Mononuclear cell (primary cell): ENCODE measurements at regions not wholly inside any gene's neighbourhood (a gene's known extent, or its start where the extent isn't known, plus 50 kb on each side); places are given as distances from the start of the nearest gene placed in this dataset.

Source experiments
- H3K27me3 ChIP-seq: 2 replicates; pipeline ENCODE4 v1.6.0; 2011; ENCODE audit warnings: low read length, control low read depth; ENCODE audit not compliant: insufficient read depth
- H3K4me1 ChIP-seq: 2 replicates; pipeline ENCODE4 v1.5.1; 2011; ENCODE audit warnings: mild to moderate bottlenecking, low read length, control low read depth; ENCODE audit not compliant: insufficient read depth
- H3K4me3 ChIP-seq: 2 replicates; pipeline ENCODE4 v1.5.1; 2011; ENCODE audit warnings: mild to moderate bottlenecking, low read length, moderate library complexity
- H3K9me3 ChIP-seq: 2 replicates; pipeline ENCODE4 v1.5.1; 2011; ENCODE audit warnings: low read depth, mild to moderate bottlenecking, control low read depth, low read length

- no peaks in the 10 kb centered on the region for H3K27me3 ChIP-seq
- H3K4me3 ChIP-seq, result no peak overlapping the region
- H3K4me1 ChIP-seq, result no peaks in the 10 kb centered on the region
- no peaks in the 10 kb centered on the region for H3K9me3 ChIP-seq
Observed at GRCh38 chr1:208637181-208637580, 393.0 kb upstream of the PLXNA2 start.

GRCh38 chr1:208639382-208639781 lies 395.2 kb upstream of the PLXNA2 start:
- no peaks in the 10 kb centered on the region for H3K27me3 ChIP-seq
- no peaks in the 10 kb centered on the region for H3K4me1 ChIP-seq
- no peaks in the 10 kb centered on the region for H3K9me3 ChIP-seq
- no peak overlapping the region for H3K4me3 ChIP-seq

DNA sequence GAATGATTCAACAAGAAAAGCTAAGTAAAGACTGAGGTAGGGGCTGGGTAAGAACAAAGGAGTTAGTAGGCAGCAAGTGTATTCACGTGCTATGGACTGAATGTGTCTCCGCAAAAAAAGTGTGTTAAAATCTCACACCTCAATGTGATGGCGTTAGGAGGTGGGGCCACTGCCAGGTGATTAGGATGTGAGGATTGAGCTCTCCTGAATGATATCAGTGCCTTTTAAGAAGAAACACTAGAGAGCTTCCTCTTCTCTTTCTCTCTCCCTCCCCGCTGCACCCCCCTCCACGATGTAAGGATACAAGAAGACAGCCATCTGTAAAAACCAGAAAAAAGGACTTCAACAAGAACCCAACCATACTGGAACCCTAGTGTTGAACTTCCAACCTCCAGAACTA lies 396.1 kb upstream of the PLXNA2 start:
- Histone ChIP-seq H3K27me3 (no peaks in the 10 kb centered on the region), H3K9me3 (no peaks in the 10 kb centered on the region), H3K4me1 (no peaks in the 10 kb centered on the region), H3K4me3 (no peak overlapping the region)

GRCh38 chr1:208641579-208642280 lies 397.5 kb upstream of the PLXNA2 start:
- H3K9me3 ChIP-seq, result no peaks in the 10 kb centered on the region
- H3K4me3 ChIP-seq, result no peak overlapping the region
- H3K4me1 ChIP-seq, result no peaks in the 10 kb centered on the region

DNA sequence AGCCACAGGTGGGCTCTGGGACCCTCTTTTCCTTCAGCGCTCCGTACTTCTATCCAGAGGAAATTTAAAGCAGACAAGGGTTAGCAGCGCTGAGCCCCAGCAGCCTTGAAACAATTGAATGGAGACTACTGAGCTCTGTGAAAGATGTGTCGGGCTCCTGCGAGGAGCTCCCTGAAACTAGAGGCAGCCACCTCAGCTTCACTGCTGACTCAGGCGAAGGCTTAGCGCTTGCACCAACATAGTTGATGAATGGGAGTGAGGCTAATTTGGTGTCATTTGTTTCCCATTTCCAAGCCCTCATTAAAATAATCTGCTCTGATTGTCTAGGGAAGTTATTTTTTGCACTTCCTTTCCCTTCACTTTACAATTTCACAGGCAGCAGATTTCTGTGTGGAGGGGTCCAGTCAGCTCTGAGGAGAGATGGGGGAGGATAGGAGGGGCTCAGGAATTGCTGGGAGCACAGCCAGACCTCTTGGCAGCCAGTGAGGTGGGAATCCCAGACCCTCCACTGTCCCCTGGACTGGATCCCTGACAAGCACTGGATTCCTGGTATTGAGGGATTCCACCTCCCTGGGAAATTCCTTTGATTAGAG lies 398.9 kb upstream of the PLXNA2 start:
- no peaks in the 10 kb centered on the region for H3K4me1 ChIP-seq
- no peaks in the 10 kb centered on the region for H3K27me3 ChIP-seq

More at GRCh38 chr1:208641579-208642280, 397.5 kb upstream of the PLXNA2 start:
- H3K27me3 ChIP-seq, result no peaks in the 10 kb centered on the region

DNA sequence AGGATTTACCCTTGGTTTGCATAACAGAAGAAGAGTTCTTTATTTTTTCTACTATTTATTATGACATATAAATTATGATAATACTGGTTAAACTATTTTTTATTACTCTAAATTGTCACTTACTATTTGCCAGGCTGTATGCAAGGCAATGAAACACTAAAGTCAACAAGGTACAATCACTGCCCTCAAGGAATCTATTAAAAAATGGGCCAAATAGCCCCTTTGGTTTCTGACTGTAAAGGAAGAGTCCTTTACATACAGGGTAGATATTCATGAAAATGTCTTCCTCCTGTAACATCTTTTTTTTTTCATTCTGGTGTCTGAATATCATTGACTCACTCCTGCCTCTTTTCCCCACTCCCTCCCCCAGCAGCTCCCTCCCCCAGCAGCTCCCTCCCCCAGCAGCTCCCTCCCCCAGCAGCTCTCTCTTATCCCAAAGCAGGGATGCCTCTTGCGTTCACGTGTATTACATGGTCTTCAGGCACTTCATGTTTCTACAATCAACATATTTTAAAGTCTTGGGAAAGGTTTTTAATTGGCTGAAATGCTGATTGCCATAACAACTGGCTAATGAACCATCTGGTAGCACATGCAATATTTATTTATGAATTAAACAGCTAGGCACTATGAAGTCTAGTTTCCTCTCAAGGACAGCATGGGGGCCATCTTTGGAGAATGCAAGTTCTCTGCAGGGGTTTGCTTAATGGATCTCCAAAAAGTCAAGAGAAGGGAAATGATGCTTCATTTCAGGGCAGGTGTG lies 400.4 kb upstream of the PLXNA2 start:
- Histone ChIP-seq H3K4me1 (no peaks in the 10 kb centered on the region), H3K27me3 (peaks cover 3% of the 10 kb centered on the region), H3K4me3 (no peak overlapping the region), H3K9me3 (no peaks in the 10 kb centered on the region)

More for the DNA sequence above, 398.9 kb upstream of the PLXNA2 start:
- Histone ChIP-seq H3K4me3 (no peak overlapping the region), H3K9me3 (no peaks in the 10 kb centered on the region)

- H3K9me3 ChIP-seq, result no peaks in the 10 kb centered on the region
- H3K27me3 ChIP-seq, result peaks cover 8% of the 10 kb centered on the region
- H3K4me3 ChIP-seq, result no peak overlapping the region
- H3K4me1 ChIP-seq, result no peaks in the 10 kb centered on the region
Observed at GRCh38 chr1:208646431-208646830, 402.2 kb upstream of the PLXNA2 start.

DNA sequence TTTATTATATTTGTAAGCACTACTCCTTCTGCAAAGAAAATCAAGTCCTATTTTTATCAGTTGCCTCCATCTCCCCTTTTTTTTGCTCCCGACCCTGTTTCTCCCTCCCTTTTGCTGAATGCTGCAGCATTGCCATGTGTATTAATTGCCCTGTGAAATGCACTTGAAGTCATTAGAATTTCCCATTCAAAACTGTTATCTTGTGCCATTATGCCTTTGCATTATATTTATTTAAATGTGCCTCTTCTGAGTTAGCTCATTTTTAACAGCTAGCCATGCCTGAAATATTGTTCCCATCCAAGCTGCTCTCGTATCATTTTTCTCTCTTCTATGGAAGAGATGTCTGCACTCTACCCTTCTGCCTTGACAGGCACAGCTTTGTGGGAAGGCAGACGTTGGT lies 404.0 kb upstream of the PLXNA2 start:
- peaks cover 8% of the 10 kb centered on the region for H3K27me3 ChIP-seq
- H3K4me1 ChIP-seq, result no peaks in the 10 kb centered on the region
- H3K9me3 ChIP-seq, result no peaks in the 10 kb centered on the region
- no peak overlapping the region for H3K4me3 ChIP-seq

DNA sequence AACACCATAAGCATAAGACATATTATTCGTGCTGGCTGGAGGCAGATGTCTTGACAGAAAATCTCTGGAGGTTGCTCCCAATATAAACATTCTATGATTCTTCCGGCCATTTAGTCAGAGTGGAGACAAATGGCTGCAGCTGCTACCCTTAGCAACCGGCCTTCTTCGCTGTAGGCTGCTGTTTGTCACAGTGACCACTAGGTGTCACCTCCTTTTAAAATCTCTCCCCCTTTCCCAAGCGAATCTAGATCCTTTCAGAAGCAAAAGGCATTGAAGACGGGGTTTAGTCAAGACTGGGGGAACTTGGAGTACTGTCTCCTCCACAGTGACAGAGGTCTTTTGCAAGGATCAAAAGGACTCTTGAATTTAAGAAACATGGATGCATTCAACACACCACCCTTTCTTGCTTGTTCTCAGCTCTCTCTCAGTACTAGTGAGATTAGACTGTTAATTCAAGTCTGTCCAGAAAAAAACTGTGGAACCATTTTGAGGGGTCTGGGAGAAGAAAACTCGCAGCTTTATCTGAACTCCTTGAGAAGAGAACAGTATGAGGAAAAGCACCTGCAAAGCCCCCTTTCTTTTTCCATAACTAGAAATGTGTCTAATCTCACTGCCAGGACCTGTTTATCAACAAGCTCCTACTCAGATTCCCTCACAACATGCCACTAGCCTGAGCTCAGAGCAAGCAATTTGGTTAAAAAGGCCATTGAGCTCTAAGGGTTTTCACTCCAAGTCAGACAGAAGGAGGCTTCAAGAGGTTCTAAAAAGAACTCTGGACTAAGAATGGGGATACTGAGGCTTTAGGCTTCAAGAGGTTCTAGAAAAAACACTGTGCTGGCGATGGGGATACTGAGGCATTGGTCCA lies 408.3 kb upstream of the PLXNA2 start:
- Histone ChIP-seq H3K4me1 (no peaks in the 10 kb centered on the region), H3K27me3 (peaks cover 8% of the 10 kb centered on the region), H3K4me3 (no peak overlapping the region), H3K9me3 (no peaks in the 10 kb centered on the region)

GRCh38 chr1:208653426-208653825 lies 409.2 kb upstream of the PLXNA2 start:
- Histone ChIP-seq H3K9me3 (no peaks in the 10 kb centered on the region), H3K27me3 (peaks cover 7% of the 10 kb centered on the region), H3K4me3 (no peak overlapping the region), H3K4me1 (no peaks in the 10 kb centered on the region)

GRCh38 chr1:208654241-208654640 lies 410.1 kb upstream of the PLXNA2 start:
- Histone ChIP-seq H3K9me3 (no peaks in the 10 kb centered on the region), H3K4me1 (no peaks in the 10 kb centered on the region), H3K4me3 (no peak overlapping the region), H3K27me3 (peaks cover 5% of the 10 kb centered on the region)

DNA sequence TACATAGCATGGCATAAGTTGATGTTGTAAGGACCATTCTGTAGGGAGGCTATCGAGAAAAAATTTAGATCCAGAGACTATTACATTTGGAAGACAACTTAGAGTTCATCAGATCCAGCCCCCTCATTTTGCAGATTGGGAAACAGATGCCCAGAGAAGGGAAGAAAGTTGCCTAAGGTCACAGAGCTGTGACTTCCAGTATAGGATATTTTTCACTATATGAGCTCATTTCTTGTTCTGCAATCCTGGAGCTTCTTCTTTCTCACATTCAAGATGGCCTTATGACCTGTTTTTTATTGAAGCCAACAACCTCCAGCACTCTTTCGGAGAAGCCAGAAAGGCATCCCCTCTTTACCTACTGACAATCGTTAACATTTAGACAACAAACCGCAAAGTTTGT lies 421.8 kb upstream of the PLXNA2 start:
- Histone ChIP-seq H3K4me3 (no peak overlapping the region), H3K9me3 (no peaks in the 10 kb centered on the region), H3K4me1 (no peaks in the 10 kb centered on the region), H3K27me3 (no peaks in the 10 kb centered on the region)

DNA sequence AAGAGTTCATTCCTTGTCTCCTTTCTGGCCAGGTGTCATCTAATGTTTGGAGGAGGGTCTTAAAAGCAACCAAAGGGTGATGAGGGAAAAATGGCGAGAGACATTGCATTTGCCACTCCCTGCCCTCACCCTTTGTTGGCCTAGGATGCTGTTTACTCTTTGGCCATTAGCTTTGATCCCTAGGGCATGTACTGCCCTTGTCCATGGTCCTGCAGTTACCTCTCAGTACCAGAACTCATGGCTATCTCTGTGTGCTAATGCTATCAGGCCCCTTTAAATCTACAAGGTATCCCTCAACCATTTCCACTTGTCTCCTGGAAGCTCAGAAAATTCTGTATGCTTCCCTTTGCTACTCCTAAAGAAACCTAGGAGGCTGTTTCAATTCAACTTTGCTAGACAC lies 424.8 kb upstream of the PLXNA2 start:
- no peak overlapping the region for H3K4me3 ChIP-seq

DNA sequence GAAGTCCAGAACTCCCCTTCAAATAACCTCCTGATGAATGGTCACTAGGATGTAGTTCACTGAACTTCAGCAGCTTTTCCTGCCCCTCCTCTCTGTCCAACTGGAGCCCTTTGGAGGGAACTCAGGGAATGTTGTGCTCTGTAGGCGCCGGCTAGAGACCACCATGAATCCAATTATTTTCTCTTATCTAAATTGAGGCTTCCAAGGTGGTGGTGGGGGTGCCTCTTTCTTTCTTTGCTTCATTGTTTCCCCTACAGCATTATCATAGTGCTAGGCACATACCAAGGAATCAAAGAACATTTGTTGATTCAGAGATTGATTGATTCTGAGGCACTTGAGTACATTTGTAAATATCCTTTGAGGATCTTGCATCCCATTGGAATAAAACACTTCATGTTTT lies 426.6 kb upstream of the PLXNA2 start:
- Histone ChIP-seq H3K4me3 (no peak overlapping the region), H3K4me1 (no peaks in the 10 kb centered on the region), H3K27me3 (no peaks in the 10 kb centered on the region), H3K9me3 (no peaks in the 10 kb centered on the region)

More for the DNA sequence above, 424.8 kb upstream of the PLXNA2 start:
- Histone ChIP-seq H3K9me3 (no peaks in the 10 kb centered on the region), H3K27me3 (no peaks in the 10 kb centered on the region), H3K4me1 (no peaks in the 10 kb centered on the region)
